Activated T-cell treated with anti-CD3 and anti-CD28 coated beads for 4 hours (primary cell): ENCODE measurements at regions not wholly inside any gene's neighbourhood (a gene's known extent, or its start where the extent isn't known, plus 50 kb on each side); places are given as distances from the start of the nearest gene placed in this dataset.
"Not testable (repeated sequence)": the region's sequence is repeated elsewhere in the genome, so short reads cannot be mapped to it uniquely, and the experiment has no call there.

ENCODE experiments used
- DNase-seq: peaks from one replicate; pipeline ENCODE4 v3.0.0-alpha.2; 2020

DNA sequence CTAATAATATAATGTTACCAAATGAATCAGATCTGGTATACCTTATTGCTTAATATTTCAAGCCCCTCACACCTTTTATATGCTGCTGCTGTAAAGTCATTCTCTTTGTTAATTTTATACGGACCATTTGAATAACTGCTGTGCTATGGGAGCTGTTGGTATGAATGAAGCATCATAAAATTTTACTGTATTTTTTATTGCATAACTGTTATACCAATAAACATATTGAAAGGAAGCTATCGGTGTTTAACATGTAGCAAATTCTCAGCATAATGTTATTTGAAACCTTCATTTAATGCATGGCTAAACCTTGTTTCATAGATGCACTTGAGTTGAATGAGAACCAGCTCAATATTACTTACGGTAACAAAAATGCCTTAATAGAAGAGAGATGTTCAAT is 1040.3 kb downstream of the SOCS6 start:
- no peak for DNase-seq

DNA sequence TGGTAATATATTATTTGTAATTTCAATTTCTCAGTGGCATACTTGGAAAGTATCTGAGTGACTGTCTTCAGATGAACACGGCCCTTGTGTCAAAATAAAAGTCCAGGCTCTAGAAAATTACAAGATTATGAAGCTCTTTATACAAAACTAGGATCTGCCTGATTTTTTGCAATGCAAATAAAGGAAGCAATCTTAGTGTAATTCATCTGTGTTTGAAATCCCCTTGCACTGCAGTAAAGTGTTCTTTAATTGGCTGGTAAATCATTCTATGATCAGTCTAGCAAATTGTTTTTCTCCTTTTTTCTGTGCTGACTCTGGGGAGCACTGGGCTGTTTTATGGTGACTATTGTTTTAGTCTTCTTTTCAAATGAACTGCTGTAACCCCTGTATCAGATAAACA is 1039.0 kb downstream of the SOCS6 start:
- no peak for DNase-seq

DNA sequence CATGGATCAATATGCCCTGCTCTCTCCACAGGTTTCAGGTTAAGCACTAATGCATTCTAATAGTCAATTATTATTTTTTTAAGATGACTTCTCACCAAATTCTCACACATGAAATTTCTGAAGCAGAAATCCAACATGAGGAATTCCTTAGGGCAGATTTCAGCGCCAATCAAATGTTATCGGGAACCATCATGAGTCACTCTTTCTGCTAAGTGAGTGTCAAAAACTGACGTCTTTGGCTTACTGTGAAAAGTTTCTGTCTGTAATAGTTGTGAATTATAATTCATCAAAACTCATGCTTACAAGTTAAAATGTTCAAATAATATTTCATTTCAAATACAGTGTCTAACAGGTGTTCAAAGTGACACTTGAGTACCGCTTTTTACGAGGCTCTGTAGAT is 1038.6 kb downstream of the SOCS6 start:
- no peak for DNase-seq

DNA sequence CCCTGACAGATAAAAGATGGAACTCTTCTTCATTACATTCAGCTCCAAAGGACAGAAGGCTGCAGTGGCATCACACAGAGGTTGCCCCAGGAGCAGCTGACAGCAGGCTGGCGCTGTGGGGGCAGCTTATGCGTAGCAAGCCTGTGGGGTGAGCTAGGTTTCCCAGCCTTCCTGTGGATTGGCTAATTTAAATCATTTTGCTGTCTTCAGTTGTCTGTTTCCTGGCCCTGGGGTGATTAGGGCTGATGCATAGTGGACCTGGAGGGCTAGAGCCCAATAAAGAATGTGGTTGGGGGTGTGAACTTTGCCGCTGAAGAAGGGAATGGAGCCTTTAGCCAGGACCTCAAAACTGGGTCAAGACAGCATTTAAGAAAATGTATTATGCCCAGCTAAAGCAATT is 1038.0 kb downstream of the SOCS6 start:
- DNase-seq, result no peak

DNA sequence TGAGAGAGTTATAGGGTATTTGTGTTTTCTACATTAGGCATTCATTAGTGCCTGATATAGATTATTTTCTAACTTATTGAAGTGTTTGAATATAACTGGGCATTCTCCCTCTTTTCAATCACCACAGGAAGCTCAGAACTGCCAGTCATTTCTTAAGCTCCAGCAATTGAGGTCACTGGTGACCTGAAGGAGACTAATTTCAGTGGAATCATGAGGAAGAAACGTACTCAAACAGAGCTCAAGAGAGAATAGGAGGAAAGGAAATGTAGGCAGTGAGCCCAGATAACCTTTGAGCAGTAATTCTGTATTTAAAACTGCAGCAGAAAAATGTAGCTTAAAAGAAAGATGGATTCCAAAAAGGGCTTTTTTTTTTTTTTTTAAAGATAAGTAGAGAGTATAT is 1035.5 kb downstream of the SOCS6 start:
- no peak for DNase-seq

DNA sequence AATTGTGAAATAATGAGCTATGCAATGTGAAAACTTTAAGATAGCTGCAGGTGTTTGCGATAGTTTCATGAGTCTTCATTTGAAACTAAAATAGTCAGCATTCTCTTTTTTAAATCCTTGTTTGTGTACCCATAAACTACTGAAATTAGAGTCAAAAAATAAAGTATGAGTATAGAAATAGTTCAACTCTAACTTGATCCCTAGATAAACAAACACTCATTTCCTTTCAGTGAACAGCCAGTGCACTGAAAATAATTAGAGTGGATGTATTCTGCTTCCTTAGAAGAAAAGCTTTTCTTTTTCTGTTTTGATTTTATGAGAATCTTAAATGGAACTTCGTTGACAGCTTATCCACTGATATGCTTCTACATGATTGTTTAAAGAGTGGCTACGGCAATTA is 1033.4 kb downstream of the SOCS6 start:
- DNase-seq, result no peak

DNA sequence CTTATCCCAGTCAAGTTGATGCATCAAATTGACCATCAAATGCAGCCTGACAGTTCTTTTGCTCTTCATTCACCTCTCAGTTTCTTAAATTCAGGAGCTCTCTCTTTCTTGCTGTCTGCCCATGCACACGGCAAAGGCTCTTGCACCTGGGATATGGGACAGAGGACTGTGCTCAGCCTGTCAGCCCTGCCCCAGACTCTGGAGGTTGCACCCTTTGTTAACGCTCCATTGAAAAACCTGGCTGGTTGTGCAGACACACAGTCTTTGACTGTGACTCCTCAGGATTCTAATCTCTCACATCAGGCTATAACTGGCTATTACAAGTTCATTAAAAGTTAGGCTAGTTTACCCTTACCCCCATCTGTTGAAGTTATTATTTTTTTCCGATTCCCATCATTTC is 1032.5 kb downstream of the SOCS6 start:
- DNase-seq, result no peak

DNA sequence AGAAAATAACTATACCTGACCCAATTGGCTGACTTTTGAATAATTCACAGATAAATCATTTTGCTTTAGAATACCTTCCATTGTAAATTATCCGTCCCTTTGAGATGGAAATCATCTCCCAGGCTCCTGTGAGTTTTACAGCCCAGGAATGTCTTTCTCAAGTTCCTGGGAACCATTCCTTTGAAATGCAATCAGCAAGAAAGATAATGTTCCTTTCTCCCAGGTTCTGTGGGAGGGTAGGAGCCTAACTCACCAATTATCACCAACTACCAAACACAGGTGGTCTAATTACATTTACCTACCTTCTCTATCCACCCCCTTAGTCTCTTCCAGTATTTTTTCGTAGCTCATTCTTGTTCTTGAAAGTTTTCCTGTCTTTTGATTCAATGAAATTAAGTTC is 1016.0 kb downstream of the SOCS6 start:
- no peak for DNase-seq

DNA sequence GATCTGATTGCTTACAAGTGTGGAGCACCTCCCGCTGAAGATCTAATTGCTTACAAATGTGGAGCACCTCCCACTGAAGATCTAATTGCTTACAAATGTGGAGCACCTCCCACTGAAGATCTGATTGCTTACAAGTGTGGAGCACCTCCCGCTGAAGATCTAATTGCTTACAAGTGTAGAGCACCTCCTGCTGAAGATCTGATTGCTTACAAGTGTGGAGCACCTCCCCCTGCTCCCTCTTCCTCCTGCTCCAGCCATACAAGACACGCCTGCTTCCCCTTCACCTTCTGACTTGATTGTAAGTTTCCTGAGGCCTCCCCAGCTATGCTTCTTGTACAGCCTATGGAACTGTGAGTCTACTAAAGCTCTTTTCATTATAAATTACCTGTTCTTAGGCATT is 1014.9 kb downstream of the SOCS6 start:
- not testable (repeated sequence) for DNase-seq

DNA sequence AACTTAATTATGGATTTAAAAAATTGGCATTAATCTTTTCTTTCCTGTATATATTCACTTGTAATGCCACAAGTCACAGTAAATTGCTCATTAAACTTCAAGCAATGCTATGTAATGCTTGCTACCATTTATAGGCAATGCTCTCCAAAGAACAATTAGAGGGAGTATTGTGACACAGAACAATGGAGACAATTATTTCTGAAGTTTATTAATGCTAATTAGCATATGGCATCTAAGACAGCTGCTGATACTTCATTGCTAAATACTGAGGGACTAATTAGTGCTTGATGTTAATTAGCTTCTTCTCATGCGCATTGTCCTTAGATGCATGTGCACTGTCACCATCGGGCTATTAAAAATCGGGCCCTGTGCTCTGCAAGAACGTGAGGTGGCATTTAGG is 1012.8 kb downstream of the SOCS6 start:
- DNase-seq, result no peak

DNA sequence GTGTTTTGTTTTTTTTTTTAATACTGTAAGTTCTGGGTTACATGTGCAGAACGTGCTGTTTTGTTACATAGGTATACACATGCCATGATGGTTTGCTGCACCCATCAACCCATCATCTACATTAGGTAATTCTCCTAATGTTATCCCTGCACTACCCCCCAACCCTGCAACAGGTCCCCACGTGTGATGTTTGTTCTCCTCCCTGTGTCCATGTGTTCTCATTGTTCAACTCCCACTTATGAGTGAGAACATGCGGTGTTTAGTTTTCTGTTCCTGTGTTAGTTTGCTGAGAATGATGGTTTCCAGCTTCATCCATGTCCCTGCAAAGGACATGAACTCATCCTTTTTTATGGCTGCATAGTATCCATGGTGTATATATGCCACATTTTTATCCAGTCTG is 1005.4 kb downstream of the SOCS6 start:
- DNase-seq, result not testable (repeated sequence)

DNA sequence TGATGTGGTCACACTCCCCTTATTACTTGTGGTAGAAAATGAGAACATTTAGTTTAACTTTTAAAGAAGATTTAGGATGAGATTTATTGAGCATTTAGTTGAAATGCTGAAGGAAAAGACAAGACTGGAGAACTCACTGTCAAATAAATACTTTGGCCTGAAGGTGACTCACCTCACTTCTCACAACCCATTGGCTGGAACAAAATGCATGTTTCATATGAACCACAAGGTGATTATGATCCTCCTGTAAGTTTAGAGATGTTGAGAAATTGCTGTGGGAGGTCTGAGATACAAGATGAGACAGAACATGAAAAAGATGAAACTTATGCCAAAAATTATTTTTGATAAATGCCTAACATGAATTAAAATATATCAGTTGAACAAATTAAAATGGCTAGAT is 1004.5 kb downstream of the SOCS6 start:
- DNase-seq, result no peak

DNA sequence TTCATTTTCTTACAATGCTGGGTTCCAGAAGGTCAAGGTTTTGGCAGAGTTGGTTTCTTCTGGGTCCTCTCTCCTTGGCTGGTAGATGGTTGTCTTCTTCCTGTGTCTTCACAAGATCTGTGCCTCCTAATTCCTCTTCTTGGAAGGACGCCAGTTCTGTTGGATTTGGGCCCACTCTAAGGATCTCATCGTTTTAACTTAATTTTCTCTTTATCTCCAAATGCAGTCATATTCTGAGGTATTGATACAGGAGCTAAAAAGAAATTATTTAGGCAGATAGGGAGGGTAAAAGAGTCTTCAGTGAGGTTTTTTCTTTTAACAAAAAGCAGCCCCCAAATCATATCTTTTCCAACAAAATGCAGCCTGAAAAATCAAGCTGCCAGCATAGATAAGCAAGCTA is 998.4 kb downstream of the SOCS6 start:
- no peak for DNase-seq

DNA sequence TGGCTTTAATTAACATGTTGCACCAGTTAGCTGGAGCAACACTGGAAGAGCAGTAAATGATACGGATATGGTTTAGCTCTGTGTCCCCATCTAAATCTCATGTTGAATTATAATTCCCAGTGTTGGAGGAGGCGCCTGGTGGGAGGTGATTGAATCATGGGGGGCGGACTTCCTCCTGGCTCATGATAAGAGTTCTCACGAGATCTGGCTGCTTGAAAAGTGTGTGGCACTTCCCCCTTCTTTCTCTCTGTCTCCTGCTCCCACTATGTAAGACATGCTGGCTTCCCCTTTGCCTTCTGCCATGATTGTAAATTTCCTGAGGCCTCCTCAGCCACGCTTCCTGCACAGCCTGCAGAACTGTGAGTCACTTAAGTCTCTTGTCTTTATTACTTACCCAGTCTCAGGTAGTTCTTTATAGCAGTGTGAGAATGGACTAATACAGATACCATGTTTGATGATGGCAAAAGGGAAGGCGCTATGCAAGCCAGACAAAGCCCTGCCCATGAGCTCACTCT is 963.6 kb downstream of the SOCS6 start:
- no peak for DNase-seq

DNA sequence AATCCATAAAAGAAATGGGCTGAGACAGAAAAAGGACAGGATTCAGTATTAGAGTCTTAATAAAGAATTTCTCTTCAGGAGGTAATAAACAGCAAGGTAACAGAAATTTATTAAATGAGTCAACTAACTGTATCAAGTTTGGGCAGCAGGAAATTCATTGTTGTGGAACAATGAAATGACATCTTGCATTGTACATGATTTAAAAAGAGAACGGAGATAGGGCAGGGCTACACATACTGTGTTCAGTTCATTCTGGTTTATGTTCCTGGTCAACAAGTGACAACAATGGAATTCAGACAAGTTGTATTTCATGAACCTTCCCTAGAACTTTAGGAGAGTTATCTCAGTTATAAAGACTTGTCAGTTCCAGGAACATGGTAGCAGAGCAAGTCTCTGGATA is 961.3 kb downstream of the SOCS6 start:
- DNase-seq, result no peak

DNA sequence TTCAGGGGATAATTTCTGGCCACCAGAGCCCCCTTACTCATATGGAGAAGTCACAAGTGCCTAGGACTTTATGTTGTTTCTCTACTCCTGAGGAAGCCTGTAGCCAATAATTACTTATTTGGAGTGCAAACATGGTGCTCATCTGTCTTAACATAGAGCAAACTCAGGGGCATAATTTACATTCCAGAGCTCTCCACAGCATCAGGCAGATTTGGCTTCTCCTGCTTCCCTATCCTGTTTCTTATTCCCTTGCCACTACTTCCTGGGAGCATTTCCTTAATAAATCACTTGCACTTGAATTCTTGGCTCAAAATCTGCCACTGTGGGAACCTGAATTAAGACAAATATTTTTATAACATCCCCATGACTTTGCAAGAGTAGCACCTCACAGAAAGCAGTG is 960.9 kb downstream of the SOCS6 start:
- DNase-seq, result no peak

DNA sequence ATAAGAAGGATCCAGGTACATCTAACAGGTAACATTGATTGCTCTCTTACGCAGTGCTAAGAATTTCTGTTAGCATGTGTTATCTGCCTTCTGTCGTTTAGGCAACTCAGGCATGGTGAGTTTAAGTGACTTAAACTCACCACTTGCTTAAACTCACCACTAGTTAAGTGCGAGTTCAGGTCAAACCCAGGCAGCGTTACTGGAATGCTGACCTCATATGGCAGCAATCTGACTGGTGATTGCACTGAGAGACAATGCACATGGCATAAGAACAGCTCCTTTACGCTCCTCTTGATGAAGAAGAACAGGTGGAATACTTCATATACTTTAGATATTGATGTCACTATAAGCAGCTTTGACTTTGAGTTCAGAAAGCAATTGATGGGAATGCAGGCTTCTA is 954.1 kb downstream of the SOCS6 start:
- DNase-seq, result no peak

DNA sequence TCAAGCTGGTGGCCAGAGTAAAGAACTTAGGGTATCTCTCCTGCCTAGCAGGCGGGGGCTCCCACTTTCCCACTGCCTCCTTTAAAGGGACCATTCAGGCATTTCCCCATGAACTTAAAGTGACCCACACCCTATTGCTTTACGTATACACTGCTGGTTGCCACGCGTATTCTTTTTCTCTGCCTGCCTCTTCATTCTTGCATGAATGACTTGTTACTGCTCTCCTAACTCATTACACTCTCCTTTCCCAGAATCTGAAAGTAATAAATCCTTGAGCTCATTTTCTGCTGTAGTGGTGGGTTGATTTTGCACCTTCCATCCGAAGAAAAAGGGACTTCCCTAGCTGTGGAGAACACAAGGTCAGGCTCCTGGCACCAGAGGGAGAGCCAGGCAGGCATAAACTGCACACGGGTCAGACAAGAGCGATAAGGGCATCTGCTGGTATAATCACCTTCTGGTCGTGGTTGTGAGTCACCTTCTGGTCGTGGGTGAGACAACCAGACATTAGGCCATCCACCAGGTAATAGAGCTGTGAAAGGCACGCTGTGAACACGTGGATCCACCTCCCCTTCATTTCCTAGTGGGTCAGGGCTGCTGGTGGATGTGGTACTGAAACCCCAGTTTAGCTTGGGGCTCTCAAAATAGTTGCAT is 950.3 kb downstream of the SOCS6 start:
- DNase-seq, result no peak

DNA sequence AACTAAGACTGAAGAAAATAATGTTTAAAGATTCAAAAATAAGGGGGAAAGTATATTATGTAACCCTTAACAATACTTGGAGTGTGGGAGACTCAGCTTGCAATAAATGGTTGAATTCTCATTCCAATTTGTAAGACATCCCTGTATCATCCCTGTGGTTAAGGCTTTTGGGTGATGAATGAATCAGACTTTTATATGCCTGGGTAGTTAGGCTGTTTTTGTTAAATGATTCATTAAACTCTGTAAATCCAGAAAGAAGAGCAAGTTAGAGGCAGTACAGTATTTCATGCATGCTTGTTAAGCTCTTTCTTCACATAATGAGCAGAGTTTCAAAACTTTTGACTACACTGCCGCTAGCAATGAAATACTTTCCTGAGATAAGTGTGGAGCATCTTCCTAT is 948.8 kb downstream of the SOCS6 start:
- no peak for DNase-seq

DNA sequence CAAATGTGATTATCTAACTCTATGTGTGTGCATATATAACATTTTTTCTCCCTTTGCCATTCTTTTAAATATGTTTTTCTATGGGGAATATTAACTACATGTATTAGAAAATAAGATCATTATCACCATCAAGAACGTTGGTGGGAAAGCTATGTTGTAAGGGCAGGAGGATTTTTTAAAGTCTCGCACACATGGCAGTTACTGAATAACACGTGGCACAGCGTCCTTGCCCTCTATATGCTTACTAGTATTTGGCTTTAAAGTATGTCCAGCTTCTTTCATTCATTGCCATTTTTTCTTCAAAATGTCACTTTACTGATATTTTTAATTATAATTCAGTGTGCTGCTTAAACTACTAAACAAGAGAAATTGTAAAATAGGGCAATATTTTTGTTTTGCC is 944.3 kb downstream of the SOCS6 start:
- DNase-seq, result no peak

DNA sequence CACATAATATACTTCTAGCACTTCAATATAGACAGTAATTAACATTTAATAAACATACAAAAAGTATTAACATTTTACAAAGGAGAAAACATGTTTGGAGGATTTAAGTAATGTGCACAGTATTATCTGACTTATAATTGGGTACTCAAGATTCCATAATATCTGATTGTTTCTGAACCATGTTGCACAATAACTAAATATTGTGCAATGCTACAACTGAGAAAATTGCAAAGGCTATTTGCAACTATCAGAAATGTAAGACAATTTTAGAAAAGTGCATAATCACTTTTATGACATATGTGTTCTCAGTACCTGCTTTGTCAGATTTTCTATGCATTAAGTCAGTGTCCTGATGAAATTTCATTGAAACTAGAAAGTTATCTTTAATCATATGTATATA is 934.6 kb downstream of the SOCS6 start:
- DNase-seq, result no peak

DNA sequence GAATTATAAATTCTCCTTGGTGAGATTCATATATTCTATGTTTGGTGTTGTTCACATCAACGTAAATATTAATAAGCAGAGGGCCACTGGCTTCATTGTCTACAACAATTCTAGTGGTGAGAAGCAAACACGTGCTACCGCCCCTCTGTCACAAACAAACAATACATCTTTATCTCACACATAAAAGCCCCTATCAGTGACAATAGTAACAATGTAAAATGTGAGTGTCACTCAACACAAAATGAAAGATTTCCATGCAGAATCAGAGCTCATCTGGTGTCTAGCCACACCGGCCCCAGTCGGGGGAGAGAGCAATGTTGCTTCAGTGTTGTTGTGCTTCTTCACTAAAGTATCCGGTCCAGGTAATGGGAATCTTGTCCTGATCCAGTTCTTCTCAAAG is 932.6 kb downstream of the SOCS6 start:
- no peak for DNase-seq

DNA sequence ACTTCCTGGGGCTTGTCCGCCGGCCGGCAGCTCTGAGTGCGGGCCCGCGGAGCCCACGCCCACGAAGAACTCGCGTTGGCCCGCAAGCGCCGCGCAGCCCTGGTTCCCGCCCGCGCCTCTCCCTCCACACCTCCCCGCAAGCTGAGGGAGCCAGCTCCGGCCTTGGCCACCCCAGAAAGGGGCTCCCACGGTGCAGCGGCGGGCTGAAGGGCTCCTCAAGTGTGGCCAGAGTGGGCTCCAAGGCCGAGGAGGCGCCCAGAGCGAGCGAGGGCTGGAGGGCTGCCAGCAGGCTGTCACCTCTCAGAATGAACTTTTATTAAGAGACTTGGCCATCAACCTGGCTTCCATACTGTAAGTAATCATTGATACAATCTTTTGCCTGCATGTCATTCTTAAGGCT is 923.9 kb downstream of the SOCS6 start:
- DNase-seq, result not testable (repeated sequence)

DNA sequence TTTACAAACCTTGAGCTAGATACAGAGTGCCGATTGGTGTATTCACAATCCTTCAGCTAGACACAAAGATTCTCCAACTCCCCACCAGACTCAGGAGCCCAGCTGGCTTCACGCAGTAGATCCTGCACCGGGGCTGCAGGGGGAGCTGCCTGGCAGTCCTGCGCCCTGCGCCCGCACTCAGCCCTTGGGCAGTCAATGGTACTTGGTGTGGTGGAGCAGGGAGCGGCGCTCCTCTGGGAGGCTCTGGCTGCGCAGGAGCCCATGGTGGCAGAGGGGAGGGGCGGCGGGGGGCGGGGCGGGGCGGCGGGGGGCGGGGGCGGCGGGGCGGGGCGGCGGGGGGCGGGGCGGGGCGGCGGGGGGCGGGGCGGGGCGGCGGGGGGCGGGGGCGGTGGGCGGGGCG is 923.4 kb downstream of the SOCS6 start:
- DNase-seq, result no peak

DNA sequence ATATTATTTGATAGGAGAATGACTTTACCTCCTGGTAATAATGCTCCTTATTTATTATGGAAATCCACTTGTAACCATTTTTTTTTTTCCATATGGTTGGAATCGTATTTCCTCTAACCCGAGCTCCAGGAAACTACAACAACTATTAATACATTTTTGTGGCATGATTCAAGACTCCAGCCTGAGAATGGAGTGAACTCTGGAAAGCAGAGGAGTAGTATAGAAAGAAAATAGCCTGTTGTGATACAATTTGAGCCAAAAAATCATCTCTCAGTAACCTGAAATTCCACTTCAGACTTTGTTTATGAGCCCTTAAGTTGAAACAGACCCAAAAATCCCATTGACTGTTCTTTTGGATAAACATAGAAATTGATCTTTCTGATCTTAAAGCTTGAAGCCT is 921.1 kb downstream of the SOCS6 start:
- DNase-seq, result no peak

DNA sequence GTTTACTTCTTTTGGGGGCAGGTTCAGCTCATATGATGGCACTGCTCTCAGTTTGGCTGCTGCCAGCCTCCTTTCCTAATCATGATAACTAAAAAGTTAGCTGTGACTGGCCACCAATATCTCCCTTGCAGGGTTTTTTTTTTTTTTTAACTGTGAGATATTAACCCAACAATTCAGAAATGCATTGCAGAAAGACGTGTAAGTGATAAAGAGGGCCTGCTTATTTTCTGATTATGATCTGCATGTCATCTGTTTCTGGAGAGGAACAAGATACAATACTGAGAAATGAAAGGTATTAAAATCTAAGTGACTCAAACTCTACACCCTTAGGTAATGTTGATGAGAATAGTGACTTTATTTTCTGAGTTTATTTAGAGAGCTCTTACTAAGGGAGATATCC is 905.6 kb downstream of the SOCS6 start:
- DNase-seq, result no peak
